ENCODE measurements at regions not wholly inside any gene's neighbourhood (a gene's known extent, or its start where the extent isn't known, plus 50 kb on each side); places are given as distances from the start of the nearest gene placed in this dataset.

- TF ChIP-seq CTCF (IDR thresholded peaks at IDR 0.05; ENCODE audit: extremely low read depth in 1 of 2, insufficient read depth in 1 of 2, low read depth in 1 of 2, low read length in 2 of 2): no peak
- TF ChIP-seq POLR2A (IDR thresholded peaks at IDR 0.05; ENCODE audit: low read depth, low read length): no peak
- TF ChIP-seq MAX (IDR thresholded peaks at IDR 0.05; ENCODE audit: insufficient read depth, insufficient read length): no peak
- no peak for TF ChIP-seq GATA2 (IDR thresholded peaks at IDR 0.05; ENCODE audit: insufficient read depth, insufficient read length, low read depth, low read length)
- no peak for TF ChIP-seq EZH2 (IDR thresholded peaks at IDR 0.05; ENCODE audit: borderline replicate concordance, low read depth, low read length, severe bottlenecking)
- no peak for TF ChIP-seq POLR2AphosphoS5 (IDR thresholded peaks at IDR 0.05; ENCODE audit: insufficient read depth, low read depth, low read length)
Measured at GRCh38 chr21:38680401-38680800, 125.3 kb upstream of the ETS2 start.

All from endothelial cell of umbilical vein (primary cell).